Upper lobe of left lung (tissue), 6 donors: ENCODE measurements at regions not wholly inside any gene's neighbourhood (a gene's known extent, or its start where the extent isn't known, plus 50 kb on each side); places are given as distances from the start of the nearest gene placed in this dataset.
"Not testable (repeated sequence)": the region's sequence is repeated elsewhere in the genome, so short reads cannot be mapped to it uniquely, and the experiment has no call there.

ENCODE experiments used
- ATAC-seq, 2 donors: fragments of 200-7000 bp; cut with Tn5 transposase; one replicate each; pipeline ENCODE4 v1.9.1; 2022; ENCODE audit warnings: mild to moderate bottlenecking in 2 of 2, moderate library complexity in 2 of 2; ENCODE audit not compliant: low FRiP score in 2 of 2
- DNase-seq, 2 donors: peaks; one replicate each; pipeline ENCODE4 v3.0.0-alpha.2; 2019 to 2020
- H3K27ac ChIP-seq, 4 donors: fragments of 200-600 bp; sonication (generic); one replicate each; pipeline ENCODE4 v1.5.1; 2016 to 2019
- H3K27me3 ChIP-seq, 4 donors: fragments of 200-600 bp; sonication (generic); one replicate each; pipeline ENCODE4 v1.5.1; 2017 to 2019
- H3K36me3 ChIP-seq, 4 donors: fragments of 200-600 bp; sonication (generic); one replicate each; pipeline ENCODE4 v1.5.1; 2016 to 2019
- H3K4me1 ChIP-seq, 4 donors: fragments of 200-600 bp; sonication (generic); one replicate each; pipeline ENCODE4 v1.5.1; 2018 to 2019
- H3K4me3 ChIP-seq, 4 donors: fragments of 200-600 bp; sonication (generic); one replicate each; pipeline ENCODE4 v1.5.1; 2017 to 2019; ENCODE audit warnings: mild to moderate bottlenecking in 2 of 4, moderate library complexity in 1 of 4
- H3K9me3 ChIP-seq, 4 donors: fragments of 200-600 bp; sonication (generic); one replicate each; pipeline ENCODE4 v1.5.1; 2018 to 2019
- CTCF ChIP-seq, 6 experiments: fragments of 450-650 bp in 4 of 6; fragments of 200-600 bp in 2 of 6; sonication (generic) in 2 of 6; IDR thresholded peaks; one replicate each; pipeline ENCODE4 v1.5.1; 2016 to 2019; ENCODE audit warnings: antibody characterized with exemption in 6 of 6
- EP300 ChIP-seq, 4 donors: sonication (generic); formaldehyde crosslinking; IDR thresholded peaks; one replicate each; pipeline ENCODE4 v1.5.1; 2017; ENCODE audit warnings: antibody characterized with exemption in 4 of 4, control low read depth in 2 of 4
- POLR2A ChIP-seq, 4 donors: fragments of 450-650 bp; IDR thresholded peaks; one replicate each; pipeline ENCODE4 v1.5.1; 2016 to 2017; ENCODE audit warnings: antibody characterized with exemption in 4 of 4, mild to moderate bottlenecking in 2 of 4
- POLR2AphosphoS5 ChIP-seq, 2 donors: sonication (generic); formaldehyde crosslinking; IDR thresholded peaks; one replicate each; pipeline ENCODE4 v1.5.1; 2017; ENCODE audit warnings: antibody characterized with exemption in 2 of 2
- WGBS, 2 donors: methylation state at CpG; one replicate each; pipeline ENCODE4 v1.1.5; 2017 to 2018; 5-methylcytosine and 5-hydroxymethylcytosine counted together
- donor health status: DM: no; HTN: no; CAD: no; lungs with moderate emphysema.
- donor health status: DM: no; HTN: yes; CAD: no; lungs with severe emphysema.

- Histone ChIP-seq H3K9me3 (no peaks in the 10 kb centered on the region), H3K4me3 (no peak overlapping the region), H3K4me1 (no peaks in the 10 kb centered on the region), H3K27me3 (no peaks in the 10 kb centered on the region), H3K36me3 (no peaks in the 10 kb centered on the region), H3K27ac (no peak overlapping the region)
- DNase-seq (no peak), ATAC-seq (no peak)
- 41% methylated on average over 2 of the region's 2 CpGs for WGBS, 2 donors
- TF ChIP-seq POLR2AphosphoS5 (IDR thresholded peaks at IDR 0.05), result no peak
- TF ChIP-seq POLR2A (IDR thresholded peaks at IDR 0.05), result no peak
- no peak for TF ChIP-seq CTCF (IDR thresholded peaks at IDR 0.05)
- TF ChIP-seq EP300 (IDR thresholded peaks at IDR 0.05), result no peak
These were observed 462.4 kb upstream of the API5 start for GRCh38 chr11:42849362-42849761.

- Histone ChIP-seq H3K27me3 (no peaks in the 10 kb centered on the region), H3K9me3 (no peaks in the 10 kb centered on the region), H3K27ac (no peak overlapping the region), H3K4me3 (no peak overlapping the region), H3K36me3 (no peaks in the 10 kb centered on the region), H3K4me1 (no peaks in the 10 kb centered on the region)
- WGBS, 2 donors, result 44 to 70% methylated on average over 2 of the region's 2 CpGs
- DNase-seq (no peak), ATAC-seq (no peak)
- TF ChIP-seq CTCF (IDR thresholded peaks at IDR 0.05) (no peak), POLR2AphosphoS5 (IDR thresholded peaks at IDR 0.05) (no peak), POLR2A (IDR thresholded peaks at IDR 0.05) (no peak), EP300 (IDR thresholded peaks at IDR 0.05) (no peak)
These were observed 454.5 kb upstream of the API5 start for GRCh38 chr11:42857344-42857743.

- WGBS, 2 donors, result 33 to 45% methylated on average over 3 of the region's 3 CpGs
- TF ChIP-seq POLR2A (IDR thresholded peaks at IDR 0.05), result no peak
- no peak for TF ChIP-seq CTCF (IDR thresholded peaks at IDR 0.05)
- TF ChIP-seq POLR2AphosphoS5 (IDR thresholded peaks at IDR 0.05), result no peak
- H3K4me1 ChIP-seq, result no peaks in the 10 kb centered on the region
These were observed 441.3 kb upstream of the API5 start for GRCh38 chr11:42870480-42870879.

GRCh38 chr11:42873800-42874405 lies 437.9 kb upstream of the API5 start:
- H3K4me1 ChIP-seq, H3K9me3 ChIP-seq, H3K36me3 ChIP-seq, ATAC-seq, H3K4me3 ChIP-seq, H3K27ac ChIP-seq, H3K27me3 ChIP-seq: not testable (repeated sequence)
- DNase-seq, result peak in 1 of 2 donors; percentile 61
- WGBS, 2 donors, result 88 to 94% methylated on average over 15 to 18 of the region's 23 CpGs

More at GRCh38 chr11:42870480-42870879, 441.3 kb upstream of the API5 start:
- Histone ChIP-seq H3K4me3 (no peak overlapping the region), H3K27me3 (no peaks in the 10 kb centered on the region), H3K27ac (no peak overlapping the region), H3K9me3 (no peaks in the 10 kb centered on the region), H3K36me3 (no peaks in the 10 kb centered on the region)
- no peak for ATAC-seq
- DNase-seq, result no peak

GRCh38 chr11:42881335-42881734 lies 430.5 kb upstream of the API5 start:
- ATAC-seq, H3K27me3 ChIP-seq, H3K36me3 ChIP-seq, H3K4me1 ChIP-seq, H3K9me3 ChIP-seq, H3K27ac ChIP-seq, H3K4me3 ChIP-seq: not testable (repeated sequence)
- DNase-seq, result peak in 1 of 2 donors; percentile 62
- WGBS, 2 donors, result 89 to 96% methylated on average over 5 to 17 of the region's 17 CpGs

GRCh38 chr11:42890773-42891172 lies 421.0 kb upstream of the API5 start:
- H3K36me3 ChIP-seq, result no peaks in the 10 kb centered on the region
- WGBS, 2 donors, result 59 to 68% methylated on average over 2 of the region's 2 CpGs
- no peak overlapping the region for H3K27ac ChIP-seq
- H3K27me3 ChIP-seq, result no peaks in the 10 kb centered on the region
- ATAC-seq (no peak), DNase-seq (no peak)
- TF ChIP-seq POLR2A (IDR thresholded peaks at IDR 0.05), result no peak
- no peak for TF ChIP-seq CTCF (IDR thresholded peaks at IDR 0.05)
- no peak for TF ChIP-seq POLR2AphosphoS5 (IDR thresholded peaks at IDR 0.05)
- TF ChIP-seq EP300 (IDR thresholded peaks at IDR 0.05), result no peak
- H3K9me3 ChIP-seq, result no peaks in the 10 kb centered on the region
- H3K4me1 ChIP-seq, result no peaks in the 10 kb centered on the region
- no peak overlapping the region for H3K4me3 ChIP-seq
